ENCODE measurements at regions not wholly inside any gene's neighbourhood (a gene's known extent, or its start where the extent isn't known, plus 50 kb on each side); places are given as distances from the start of the nearest gene placed in this dataset.

DNA sequence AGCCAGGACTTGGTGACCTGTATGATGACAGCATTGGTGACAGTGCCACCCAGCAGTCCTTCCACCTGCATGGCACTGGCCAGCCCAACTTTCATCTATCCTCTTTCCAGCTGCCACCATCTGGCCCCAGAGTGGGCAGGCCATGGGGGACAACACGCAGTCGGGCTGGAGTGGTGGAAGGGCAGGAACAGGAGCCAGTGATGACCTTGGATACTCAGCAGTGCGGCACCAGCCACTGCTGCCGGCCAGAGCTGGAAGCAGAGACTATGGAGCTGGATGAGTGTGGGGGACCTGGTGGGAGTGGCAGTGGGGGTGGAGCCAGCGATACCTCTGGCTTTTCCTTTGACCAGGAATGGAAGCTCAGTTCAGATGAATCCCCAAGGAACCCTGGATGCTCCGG lies 56.9 kb downstream of the RUSC2 start:
- TF ChIP-seq, protein P1, sequence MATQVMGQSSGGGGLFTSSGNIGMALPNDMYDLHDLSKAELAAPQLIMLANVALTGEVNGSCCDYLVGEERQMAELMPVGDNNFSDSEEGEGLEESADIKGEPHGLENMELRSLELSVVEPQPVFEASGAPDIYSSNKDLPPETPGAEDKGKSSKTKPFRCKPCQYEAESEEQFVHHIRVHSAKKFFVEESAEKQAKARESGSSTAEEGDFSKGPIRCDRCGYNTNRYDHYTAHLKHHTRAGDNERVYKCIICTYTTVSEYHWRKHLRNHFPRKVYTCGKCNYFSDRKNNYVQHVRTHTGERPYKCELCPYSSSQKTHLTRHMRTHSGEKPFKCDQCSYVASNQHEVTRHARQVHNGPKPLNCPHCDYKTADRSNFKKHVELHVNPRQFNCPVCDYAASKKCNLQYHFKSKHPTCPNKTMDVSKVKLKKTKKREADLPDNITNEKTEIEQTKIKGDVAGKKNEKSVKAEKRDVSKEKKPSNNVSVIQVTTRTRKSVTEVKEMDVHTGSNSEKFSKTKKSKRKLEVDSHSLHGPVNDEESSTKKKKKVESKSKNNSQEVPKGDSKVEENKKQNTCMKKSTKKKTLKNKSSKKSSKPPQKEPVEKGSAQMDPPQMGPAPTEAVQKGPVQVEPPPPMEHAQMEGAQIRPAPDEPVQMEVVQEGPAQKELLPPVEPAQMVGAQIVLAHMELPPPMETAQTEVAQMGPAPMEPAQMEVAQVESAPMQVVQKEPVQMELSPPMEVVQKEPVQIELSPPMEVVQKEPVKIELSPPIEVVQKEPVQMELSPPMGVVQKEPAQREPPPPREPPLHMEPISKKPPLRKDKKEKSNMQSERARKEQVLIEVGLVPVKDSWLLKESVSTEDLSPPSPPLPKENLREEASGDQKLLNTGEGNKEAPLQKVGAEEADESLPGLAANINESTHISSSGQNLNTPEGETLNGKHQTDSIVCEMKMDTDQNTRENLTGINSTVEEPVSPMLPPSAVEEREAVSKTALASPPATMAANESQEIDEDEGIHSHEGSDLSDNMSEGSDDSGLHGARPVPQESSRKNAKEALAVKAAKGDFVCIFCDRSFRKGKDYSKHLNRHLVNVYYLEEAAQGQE (IDR thresholded peaks at IDR 0.05; ENCODE audit: low read depth, low read length), result no peak
- TF ChIP-seq, protein P2, sequence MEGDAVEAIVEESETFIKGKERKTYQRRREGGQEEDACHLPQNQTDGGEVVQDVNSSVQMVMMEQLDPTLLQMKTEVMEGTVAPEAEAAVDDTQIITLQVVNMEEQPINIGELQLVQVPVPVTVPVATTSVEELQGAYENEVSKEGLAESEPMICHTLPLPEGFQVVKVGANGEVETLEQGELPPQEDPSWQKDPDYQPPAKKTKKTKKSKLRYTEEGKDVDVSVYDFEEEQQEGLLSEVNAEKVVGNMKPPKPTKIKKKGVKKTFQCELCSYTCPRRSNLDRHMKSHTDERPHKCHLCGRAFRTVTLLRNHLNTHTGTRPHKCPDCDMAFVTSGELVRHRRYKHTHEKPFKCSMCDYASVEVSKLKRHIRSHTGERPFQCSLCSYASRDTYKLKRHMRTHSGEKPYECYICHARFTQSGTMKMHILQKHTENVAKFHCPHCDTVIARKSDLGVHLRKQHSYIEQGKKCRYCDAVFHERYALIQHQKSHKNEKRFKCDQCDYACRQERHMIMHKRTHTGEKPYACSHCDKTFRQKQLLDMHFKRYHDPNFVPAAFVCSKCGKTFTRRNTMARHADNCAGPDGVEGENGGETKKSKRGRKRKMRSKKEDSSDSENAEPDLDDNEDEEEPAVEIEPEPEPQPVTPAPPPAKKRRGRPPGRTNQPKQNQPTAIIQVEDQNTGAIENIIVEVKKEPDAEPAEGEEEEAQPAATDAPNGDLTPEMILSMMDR (IDR thresholded peaks at IDR 0.05 in 2 of 3, conservative IDR thresholded peaks at IDR 0.05 in 1 of 3; ENCODE audit: control insufficient read depth in 2 of 3, extremely low read depth in 1 of 3, insufficient read depth in 1 of 3, low read depth in 3 of 3, low read length in 3 of 3), result no peak
- no peak for TF ChIP-seq CEBPB (IDR thresholded peaks at IDR 0.05; ENCODE audit: borderline replicate concordance in 1 of 2, low read depth in 2 of 2, low read length in 2 of 2)

Data from GM12878 (cell line).